GF-D8 (cell line): ENCODE measurements at regions not wholly inside any gene's neighbourhood (a gene's known extent, or its start where the extent isn't known, plus 50 kb on each side); places are given as distances from the start of the nearest gene placed in this dataset.

Experiments
- DNase-seq: peaks from one replicate; lab custom pipeline; 2025; lab: John Stamatoyannopoulos, UW

DNA sequence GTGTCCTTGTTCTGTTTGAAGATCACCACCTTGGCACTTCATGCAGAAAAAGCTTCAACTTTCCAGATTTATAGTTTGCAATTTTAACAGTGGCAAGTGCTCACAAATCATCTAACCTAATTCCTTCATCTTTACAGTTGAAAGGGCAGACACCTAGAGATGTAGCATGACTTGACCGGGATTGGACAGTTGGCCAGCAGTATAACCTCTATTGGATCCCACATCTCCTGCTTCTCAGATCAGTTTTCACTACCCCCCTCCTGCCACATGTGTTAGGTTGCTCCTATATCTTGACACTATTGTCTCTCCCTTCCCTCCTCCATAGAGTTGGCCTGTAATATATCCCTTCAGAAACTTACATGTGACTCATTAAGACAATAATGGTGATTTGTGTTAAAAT lies 206.0 kb upstream of the SEMA6D start:
- DNase-seq = no peak

DNA sequence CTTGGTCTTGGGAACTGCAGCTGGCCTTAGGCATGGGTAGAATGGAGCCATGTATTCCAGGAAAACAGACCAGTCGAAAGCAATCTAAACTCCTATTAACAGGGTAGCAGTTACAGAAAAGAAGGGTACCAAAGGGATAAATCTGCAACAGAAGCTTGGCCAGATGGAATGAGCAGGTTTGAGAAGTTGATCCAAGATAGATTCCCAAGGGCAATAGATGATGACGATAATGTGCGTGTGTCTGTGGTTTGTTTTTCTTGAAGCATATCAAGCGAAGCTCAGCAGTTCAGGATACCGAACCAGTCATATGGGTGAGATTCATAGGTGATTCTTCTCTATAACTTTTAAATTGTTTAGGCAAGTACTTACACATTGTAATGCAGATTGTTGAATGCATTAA lies 203.8 kb upstream of the SEMA6D start:
- no peak for DNase-seq

DNA sequence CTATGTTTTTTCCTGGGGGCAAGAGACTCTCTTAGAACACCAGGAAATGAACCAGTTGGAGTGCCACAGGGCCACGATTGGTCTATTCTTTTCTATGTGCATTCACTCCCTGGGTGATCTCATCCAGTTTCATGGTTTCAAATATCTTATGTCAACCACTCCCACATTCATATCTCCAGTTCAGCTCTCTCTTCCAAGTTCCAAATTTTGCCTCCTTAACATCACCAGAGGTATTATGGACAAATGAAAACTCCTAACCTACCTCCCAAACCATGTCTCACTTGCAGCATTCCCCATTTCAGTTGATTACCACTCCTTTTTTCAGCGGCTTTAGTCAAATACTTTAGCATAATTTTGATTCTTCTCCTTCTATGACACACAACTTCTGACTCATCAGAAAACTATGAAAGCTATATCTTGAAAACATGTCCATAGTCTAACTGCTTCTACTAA lies 203.1 kb upstream of the SEMA6D start:
- DNase-seq = no peak

DNA sequence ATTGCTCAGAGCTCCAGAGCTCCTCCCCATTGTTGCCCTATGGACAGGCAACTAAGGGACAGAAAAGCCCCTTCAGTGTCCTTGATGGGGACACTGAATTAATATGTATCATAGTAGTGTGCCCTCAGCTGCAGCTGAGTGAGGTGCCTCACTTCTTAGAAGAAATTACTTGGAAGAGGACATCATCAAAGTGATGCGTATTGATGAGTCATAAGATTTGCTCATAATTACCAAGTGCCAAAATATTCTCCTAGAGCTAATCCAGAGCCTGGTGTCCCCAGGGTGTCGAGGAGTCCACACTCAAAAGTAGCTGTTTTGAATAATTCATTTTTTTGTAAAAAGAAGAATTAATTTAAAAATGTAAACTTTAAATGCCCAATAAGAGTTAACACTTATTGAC lies 200.7 kb upstream of the SEMA6D start:
- DNase-seq = no peak

DNA sequence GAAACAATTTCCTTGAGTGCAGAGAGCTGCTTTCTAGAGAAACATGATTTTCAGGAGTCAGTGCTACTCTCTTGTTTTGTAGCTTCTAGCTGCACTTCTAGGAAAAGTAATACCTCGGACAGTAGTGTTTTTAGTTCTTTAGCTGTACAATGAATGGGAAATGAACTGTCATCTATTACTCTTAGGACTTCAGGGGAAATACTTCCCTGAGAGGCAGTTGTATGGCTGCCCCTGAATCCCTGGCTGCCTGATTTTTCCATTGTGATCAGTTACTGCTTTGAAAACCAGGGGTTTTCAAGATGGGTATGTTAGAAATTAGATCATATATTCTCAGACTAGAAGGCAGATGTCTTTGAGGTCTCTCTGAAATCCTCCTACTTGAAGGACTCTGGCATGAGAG lies 200.3 kb upstream of the SEMA6D start:
- no peak for DNase-seq

DNA sequence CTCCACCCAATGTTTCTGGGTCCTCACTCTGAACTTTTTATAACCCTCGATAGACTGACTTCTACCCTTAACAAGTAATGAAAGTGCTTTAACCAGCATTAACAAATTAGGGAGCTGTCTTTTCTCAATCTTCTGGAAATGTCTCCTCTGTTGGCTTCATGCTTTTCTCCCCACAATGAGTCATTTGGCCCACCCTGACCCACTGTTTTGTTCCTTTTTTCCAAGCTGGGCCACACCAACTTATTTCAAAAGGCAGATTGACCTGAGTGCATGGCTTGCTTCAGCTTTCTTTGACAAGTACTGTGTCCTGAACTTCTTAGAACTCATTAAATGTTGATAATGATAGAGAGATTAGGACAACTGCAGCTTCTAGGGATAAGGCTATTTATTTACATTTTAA lies 199.6 kb upstream of the SEMA6D start:
- no peak for DNase-seq

DNA sequence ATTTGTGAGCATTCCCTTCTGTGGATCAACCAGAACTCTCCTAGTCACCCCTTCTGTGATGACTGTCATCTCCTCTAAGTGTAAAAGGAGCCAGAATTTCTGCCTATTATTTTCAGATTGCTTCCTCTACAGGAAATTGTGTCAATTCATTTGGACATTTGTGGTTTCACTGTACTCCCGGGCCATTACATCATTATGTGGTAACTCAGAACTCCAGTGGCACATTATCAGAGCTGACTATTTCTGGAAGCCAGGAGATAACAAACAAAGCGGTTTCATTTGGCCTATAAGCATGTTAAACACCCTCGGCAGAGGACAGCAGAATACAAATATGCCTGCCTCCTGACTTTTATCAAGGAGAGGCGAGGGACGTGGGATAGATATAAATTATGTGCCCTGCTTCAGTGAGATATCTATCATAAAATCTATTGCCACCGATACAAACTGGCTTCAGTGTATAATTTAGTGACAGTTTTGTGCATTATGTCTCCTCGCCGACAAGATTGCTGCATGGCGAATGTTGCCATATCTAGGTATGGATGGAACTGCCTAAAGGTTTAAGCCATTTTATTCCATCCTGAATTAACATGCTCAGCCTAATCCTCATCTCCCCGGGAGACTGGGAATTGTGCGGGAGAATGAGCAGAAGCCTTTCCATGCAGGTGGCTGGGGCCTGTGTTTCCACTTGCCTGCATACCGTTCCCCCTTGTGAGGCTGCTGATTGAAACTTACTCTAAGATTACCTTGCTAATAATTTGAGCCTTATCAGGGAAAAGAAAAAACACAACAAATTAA lies 193.4 kb upstream of the SEMA6D start:
- no peak for DNase-seq

DNA sequence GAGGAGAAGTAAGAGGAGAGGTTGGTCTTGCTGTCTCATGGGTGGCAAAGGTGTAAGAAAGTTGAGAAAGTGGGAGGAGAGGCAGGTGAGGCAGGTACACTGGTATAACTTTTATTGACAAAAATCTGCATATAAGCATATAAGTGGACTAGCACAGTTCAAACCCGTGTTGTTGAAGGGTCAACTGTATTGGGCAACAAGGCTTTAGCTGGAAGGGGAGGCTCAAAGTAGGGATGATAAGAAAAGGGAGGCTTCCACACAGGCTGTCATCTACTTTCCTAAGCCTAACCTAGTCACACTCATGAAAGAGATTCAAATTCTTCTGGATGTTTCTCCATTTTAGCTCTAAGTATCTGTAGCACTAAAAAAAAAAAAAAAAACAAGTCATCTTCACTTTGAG lies 188.1 kb upstream of the SEMA6D start:
- DNase-seq = no peak

DNA sequence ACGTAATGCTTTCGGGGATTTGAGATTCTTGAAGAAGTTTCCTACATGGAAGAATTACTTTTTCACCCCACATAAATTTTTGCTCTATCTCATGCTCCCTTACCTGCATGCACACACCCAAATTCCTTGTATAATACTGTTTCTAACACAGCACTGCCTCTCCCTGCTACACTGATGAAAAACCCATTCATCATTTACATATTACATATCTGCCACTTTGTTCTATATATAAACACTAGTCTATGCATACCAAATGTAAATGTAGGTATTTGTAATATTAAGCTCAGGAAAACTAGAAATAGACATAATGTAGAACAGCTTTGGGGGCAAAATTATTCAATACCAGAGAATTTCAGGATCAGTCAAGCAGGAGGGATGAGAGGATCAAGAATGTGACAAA lies 182.6 kb upstream of the SEMA6D start:
- DNase-seq = no peak

DNA sequence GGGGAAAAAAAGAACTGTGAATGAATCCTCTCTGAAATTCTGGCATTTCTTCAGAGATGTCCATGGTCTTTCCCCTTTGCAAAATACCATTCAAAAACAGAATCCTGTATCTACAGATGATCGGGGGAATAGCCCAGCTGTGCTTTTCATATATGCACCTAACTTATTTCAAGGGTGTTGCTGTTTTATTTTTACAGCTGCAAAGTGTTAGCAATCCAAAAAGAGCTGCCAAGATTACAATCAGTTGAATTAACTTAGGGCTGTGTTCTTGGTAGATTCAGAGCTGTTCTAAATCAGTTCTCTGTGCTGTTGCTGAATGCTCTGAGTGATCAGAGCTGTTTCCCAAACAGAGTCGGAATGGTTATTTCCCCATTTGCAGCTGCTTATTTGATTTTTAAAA lies 175.7 kb upstream of the SEMA6D start:
- no peak for DNase-seq

DNA sequence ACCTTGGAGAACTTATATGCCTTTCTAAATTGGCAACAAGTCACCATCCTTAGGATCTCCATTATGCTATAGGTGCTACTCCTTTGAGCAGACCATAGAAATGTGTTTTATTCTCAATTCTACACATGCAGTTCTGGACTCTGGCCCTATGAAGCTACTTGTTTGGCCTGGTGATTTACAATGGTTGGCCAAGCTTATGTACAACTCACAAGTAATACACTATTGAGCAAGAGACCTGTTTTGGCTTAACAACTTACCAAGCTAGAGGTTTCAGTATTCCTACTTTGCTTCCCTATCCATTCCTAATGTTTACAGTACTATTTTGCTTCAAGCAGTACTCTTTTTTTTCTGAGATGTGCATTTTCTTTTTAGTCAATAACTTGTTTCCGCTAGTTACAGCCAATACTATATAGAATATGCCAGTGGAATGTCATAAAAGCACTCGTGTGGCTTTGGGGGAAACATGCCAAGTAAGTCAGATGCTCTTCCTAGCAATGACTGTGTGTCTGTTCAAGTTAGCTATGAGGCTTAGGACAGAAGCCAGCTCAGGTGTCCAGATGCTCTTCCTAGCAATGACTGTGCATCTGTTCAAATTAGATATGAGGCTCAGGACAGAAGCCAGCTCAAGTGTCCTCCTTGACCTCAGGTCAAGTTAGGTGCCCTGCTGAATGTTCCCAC lies 174.9 kb upstream of the SEMA6D start:
- DNase-seq = no peak

DNA sequence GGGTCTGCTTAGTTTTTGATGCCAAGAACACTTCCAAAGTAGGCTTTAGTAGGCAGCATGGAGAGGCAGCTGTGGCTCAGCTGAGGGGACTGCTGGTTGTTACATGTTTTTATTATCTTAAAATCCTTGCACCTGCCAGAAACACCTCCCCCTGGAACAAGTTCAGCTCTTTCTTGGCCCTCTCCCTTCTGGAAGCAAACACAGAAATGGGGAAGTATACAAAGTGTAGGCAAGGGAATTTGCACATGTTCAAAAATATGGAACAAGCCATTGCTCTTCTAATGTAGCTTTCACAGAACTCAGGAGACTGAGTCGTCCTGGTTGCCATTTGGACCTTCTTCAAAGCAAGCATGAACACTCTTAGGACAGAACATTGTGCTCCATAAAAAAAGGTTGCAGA lies 169.1 kb upstream of the SEMA6D start:
- no peak for DNase-seq

DNA sequence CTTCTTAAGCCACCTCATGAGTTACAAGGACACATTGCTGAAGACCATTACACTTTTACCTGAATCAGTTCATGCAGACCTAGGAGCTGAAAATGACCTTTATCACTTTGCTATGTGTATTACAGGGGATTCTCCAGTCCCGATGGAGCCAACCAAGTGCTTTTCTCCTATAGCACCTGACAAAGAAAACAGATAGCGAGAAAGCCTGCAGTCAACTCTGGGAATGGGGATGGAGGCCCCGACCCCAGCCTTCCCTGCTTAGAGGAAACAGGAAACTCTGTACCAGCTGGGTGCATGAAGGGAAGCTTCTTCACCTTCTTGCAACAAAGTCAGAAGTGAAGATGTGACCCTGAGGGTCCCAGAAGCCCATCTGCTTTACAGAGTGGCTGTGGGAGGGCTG lies 168.3 kb upstream of the SEMA6D start:
- DNase-seq = no peak

DNA sequence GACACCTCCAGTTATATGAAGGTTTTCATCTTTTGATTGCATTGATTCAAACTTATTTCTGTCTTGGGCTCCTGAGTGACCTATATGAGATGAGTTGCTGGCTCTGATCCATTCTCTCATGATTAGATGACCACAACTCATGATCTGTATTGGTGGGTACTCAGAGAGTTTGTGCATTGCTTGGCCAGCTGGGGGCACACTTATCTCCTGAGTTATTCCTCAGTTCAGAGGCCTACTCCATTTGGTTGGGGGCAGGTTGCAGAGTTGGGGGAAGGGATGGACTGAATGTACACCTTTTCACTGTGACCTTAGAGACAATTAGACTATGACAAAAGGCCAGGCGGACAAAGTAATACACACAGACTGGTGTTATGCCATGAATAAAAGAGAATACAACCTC lies 166.2 kb upstream of the SEMA6D start:
- no peak for DNase-seq

DNA sequence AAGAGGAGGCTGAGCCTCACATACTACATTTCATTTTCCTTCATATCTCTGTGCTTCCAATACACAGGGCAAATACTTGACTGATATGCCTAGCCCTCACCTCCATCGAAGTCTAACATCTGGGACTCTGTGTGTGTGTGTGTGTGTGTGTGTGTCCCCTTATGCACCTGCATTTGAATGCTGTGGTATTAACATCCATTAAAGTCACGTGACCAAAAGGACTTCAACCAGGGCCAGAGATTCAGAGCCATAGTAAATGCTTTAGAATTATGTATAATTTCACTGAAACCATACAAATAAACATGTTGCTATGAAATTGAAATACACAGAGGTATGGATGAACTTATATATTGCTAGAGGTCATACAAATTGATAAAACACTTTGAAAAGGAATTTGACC lies 165.8 kb upstream of the SEMA6D start:
- DNase-seq = no peak

DNA sequence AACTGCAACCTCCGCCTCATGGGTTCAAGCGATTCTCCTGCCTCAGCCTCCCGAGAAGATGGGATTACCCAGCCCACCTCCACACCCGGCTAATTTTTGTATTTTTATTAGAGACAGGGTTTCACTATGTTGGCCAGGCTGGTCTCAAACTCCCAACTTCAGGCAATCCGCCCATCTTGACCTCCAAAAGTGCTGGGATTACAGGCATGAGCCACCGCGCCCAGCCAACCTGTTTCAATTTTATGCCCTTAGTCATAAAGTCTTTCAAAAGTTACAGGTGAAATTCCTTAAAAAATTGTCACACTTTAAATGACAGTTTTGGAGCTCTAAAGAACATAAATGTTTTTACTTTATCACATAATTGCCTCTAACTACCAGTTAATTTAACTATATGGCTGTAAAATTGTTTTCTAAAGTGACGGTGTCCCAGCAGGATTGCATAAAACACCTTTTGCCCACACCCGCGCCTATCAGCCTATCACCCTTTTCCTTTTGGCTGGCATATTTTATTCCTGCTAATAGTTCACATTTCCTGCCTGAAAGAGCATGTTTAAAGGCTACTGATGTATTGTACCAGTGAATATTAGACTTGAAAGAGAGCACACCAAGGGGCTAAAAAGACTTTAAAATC lies 164.2 kb upstream of the SEMA6D start:
- no peak for DNase-seq

DNA sequence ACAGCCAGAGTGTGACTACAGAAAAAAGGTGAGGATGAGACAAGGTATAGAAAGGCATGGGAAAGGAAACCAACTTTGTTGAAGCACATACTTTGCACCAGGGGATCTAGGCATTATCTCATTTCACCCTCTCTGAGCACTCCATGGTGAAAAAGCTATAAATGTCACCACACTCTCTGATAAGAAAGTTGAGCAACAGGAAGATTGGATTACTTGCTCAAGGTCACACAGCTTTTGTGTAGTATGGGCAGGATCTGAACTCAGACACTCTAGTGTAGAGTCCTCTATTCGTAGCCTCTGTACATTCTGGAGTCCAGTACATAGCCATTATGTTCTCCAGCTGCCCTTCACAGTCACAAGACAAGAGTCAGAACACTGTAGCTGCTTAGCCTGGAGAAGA lies 163.4 kb upstream of the SEMA6D start:
- DNase-seq = no peak

DNA sequence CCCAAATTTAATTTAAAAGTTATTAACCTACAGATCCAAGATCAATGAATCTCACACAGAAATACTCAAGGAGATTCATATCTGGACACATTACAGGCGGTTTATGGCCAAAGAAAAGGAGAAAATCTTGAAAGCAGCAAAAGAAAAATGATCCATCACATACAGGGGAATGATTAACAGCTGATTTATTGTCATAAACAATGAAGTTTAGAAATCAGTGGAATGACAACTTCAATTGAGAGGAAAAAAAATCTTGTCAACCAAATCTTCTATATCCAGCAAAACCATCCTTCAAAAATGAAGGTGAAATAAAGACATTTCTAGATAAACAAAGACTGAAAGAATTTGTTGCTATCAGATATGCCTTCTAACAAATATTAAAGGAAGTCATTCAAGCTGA lies 156.2 kb upstream of the SEMA6D start:
- no peak for DNase-seq

DNA sequence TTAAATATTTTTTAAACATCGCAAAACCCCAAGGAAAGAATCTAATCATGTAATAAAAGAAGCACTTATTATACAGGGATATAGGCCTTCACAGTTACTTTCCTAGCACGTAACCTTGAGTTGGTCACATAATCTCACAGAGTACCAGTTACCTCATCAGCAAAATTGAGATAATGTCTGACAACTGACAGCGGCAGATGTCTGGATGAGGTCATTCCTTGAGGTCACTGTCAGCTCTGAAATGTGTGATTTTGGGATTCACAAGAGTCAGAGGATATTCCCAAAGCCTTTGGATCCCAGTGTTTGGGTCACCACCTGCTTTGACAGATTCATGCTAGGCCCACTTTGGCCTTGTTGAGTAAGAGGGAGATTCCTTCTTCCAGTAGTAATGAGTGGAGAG lies 151.4 kb upstream of the SEMA6D start:
- DNase-seq = no peak

DNA sequence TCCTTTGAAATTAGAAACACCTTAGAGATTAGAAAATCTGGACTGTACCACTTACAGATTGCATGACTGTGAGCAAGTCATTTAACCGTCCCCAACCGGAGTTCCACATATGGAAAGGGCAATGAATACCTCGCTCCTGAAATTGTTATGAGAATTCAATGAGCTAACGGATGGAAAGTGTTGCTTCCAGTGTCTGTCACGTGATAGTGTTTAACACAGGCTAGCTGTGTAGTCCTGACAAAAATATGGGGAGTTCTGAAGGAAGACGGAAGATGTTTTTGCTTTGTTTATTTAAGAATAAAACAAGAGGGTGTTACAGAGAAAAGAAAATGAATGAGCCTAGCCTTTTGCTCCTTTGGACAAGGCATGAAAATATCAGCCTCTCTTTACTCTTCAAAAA lies 150.7 kb upstream of the SEMA6D start:
- DNase-seq = no peak

DNA sequence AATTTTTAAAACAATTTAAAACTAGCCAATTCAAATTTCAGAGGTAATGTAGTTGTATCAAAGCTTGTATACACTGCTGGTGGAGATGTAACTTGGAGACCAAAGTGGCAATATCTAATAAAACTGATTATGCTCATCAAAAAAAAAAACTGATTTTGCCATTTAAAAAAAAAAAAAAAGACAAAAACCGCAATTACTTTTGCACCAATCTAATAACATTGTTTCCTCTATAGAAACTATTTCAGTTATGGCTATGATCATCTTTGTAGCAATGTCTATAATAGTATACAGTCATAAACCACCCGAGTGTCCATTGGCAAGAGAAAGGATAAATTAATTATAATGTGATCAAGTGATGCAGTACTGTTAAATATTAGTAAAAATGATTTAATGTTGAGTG lies 149.3 kb upstream of the SEMA6D start:
- DNase-seq = no peak

DNA sequence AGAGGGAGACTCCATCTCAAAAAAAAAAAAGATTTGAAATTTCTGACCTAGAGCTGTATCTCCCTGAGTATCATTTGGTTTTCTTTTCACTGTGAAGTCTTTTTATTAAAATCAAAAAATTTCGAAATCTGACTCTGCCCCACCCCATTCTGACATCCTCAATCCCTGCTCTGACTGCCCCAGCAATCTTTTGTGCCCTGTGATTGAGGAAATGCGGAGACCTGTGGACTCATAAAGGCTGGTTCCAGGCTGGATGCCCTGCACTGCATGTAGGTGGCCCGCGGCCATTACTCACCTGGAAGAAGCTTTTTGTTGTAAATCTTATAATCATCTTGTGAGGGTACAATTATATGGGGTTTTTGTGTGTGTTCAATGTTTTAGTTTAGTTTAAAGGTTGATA lies 147.3 kb upstream of the SEMA6D start:
- DNase-seq = no peak

DNA sequence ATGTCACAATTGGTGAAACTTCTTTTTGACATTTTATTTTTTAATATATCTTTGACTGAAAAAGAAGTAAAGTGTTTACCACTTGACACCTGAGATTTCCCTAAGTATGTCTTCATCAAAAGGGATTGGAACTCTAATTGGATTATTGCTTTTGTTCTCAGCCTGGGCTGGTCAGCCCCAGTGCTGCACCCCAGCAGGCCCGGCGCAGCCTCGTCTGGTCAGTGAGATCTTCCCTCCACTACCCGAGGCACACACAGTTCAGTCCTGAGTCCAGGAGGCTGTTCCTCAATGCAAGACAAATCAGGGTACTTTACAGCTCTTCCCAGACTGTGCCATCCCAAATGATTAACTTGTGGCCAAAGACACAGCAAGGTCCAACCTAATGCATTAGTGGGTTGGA lies 146.9 kb upstream of the SEMA6D start:
- DNase-seq = no peak
